Brain pericyte (primary cell): ENCODE measurements at regions not wholly inside any gene's neighbourhood (a gene's known extent, or its start where the extent isn't known, plus 50 kb on each side); places are given as distances from the start of the nearest gene placed in this dataset.

ENCODE experiments used
- DNase-seq: peaks from one replicate; pipeline ENCODE4 v3.0.0-alpha.2; 2012; ENCODE audit warnings: low read depth, low spot score

GRCh38 chr1:87560601-87561360, 232.1 kb downstream of the LMO4 start:
- DNase-seq: no peak

GRCh38 chr1:87563211-87563610, 234.5 kb downstream of the LMO4 start:
- DNase-seq: no peak

GRCh38 chr1:87565861-87566260, 237.2 kb downstream of the LMO4 start:
- DNase-seq: no peak

- no peak for DNase-seq
These were observed 239.3 kb downstream of the LMO4 start for GRCh38 chr1:87568005-87568404.

GRCh38 chr1:87568911-87569310, 240.2 kb downstream of the LMO4 start:
- DNase-seq: no peak

- DNase-seq: no peak
These were observed 243.3 kb downstream of the LMO4 start for GRCh38 chr1:87572008-87572407.

- DNase-seq: no peak
These were observed 244.2 kb downstream of the LMO4 start for GRCh38 chr1:87572891-87573290.

GRCh38 chr1:87575528-87575927, 246.8 kb downstream of the LMO4 start:
- no peak for DNase-seq

GRCh38 chr1:87578464-87578863, 249.8 kb downstream of the LMO4 start:
- DNase-seq: no peak

GRCh38 chr1:87583459-87583858, 254.8 kb downstream of the LMO4 start:
- DNase-seq: no peak

- DNase-seq: no peak
These were observed 255.9 kb downstream of the LMO4 start for GRCh38 chr1:87584586-87584985.

GRCh38 chr1:87586501-87586900, 257.8 kb downstream of the LMO4 start:
- DNase-seq: no peak

GRCh38 chr1:87588495-87588894, 259.8 kb downstream of the LMO4 start:
- no peak for DNase-seq

- no peak for DNase-seq
These were observed 262.8 kb downstream of the LMO4 start for GRCh38 chr1:87591492-87591891.

GRCh38 chr1:87592156-87592555, 263.5 kb downstream of the LMO4 start:
- DNase-seq: no peak

GRCh38 chr1:87594736-87595383, 266.2 kb downstream of the LMO4 start:
- DNase-seq: no peak

GRCh38 chr1:87595384-87595781, 266.7 kb downstream of the LMO4 start:
- no peak for DNase-seq

GRCh38 chr1:87598429-87598828, 269.7 kb downstream of the LMO4 start:
- DNase-seq: no peak

- no peak for DNase-seq
These were observed 270.9 kb downstream of the LMO4 start for GRCh38 chr1:87599569-87599968.

GRCh38 chr1:87600055-87600850, 271.6 kb downstream of the LMO4 start:
- no peak for DNase-seq

- no peak for DNase-seq
These were observed 272.2 kb downstream of the LMO4 start for GRCh38 chr1:87600854-87601253.

GRCh38 chr1:87603626-87604025, 274.9 kb downstream of the LMO4 start:
- no peak for DNase-seq

- no peak for DNase-seq
These were observed 284.3 kb downstream of the LMO4 start for GRCh38 chr1:87612956-87613355.
